ENCODE measurements at regions not wholly inside any gene's neighbourhood (a gene's known extent, or its start where the extent isn't known, plus 50 kb on each side); places are given as distances from the start of the nearest gene placed in this dataset.

GRCh38 chr5:8581047-8581446 lies 712.1 kb downstream of the MTRR start:
- TF ChIP-seq CTCF (conservative IDR thresholded peaks at IDR 0.05) (no peak), ZFX (IDR thresholded peaks at IDR 0.05) (no peak)

Measured in C4-2B (cell line).